Amniotic epithelial cell (primary cell): ENCODE measurements at regions not wholly inside any gene's neighbourhood (a gene's known extent, or its start where the extent isn't known, plus 50 kb on each side); places are given as distances from the start of the nearest gene placed in this dataset.
"Not testable (repeated sequence)": the region's sequence is repeated elsewhere in the genome, so short reads cannot be mapped to it uniquely, and the experiment has no call there.

Source experiments
- DNase-seq: peaks from one replicate; pipeline ENCODE4 v3.0.0-alpha.2; 2010; ENCODE audit warnings: low read depth

- DNase-seq = no peak
Observed at GRCh38 chr2:239819091-239819973, 205.8 kb downstream of the NDUFA10 start.

- DNase-seq = no peak
Observed at GRCh38 chr2:239818531-239819011, 206.6 kb downstream of the NDUFA10 start.

DNA sequence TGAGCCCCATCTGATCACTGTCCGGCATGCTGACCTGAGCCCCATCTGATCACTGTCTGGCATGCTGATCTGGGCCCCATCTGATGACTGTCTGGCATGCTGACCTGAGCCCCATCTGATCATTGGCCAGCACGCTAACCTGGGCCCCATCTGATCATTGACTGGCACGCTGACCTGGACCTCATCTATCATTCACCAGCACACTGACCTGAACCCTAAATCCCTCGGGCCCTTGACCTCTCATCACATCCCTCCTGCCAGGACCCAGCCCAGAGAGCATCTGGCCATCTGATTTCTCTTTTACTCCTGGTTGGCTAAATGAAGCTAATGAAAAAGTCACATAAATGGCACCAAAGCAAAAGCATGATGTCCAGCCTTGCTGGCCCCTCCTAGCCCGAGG lies 207.1 kb downstream of the NDUFA10 start:
- DNase-seq = no peak

- not testable (repeated sequence) for DNase-seq
Observed at GRCh38 chr2:239817468-239818031, 207.6 kb downstream of the NDUFA10 start.

- no peak for DNase-seq
Observed at GRCh38 chr2:239816576-239817467, 208.3 kb downstream of the NDUFA10 start.

DNA sequence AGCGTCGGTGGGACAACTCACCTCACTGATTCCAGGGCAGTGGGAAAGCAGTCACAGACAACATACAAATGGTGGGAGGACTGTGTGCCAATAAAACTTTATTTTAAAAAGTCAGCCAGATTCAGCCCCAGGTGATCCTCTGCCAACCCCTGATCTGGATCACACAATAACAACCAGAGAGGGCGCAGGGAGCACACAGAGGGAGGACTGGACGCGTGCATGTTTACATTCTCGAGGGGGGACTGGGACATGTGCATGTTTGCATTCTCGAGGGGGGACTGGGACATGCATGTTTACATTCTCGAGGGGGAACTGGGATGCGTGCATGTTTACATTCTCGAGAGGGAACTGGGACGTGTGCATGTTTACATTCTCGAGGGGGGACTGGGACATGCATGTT lies 209.5 kb downstream of the NDUFA10 start:
- no peak for DNase-seq

DNA sequence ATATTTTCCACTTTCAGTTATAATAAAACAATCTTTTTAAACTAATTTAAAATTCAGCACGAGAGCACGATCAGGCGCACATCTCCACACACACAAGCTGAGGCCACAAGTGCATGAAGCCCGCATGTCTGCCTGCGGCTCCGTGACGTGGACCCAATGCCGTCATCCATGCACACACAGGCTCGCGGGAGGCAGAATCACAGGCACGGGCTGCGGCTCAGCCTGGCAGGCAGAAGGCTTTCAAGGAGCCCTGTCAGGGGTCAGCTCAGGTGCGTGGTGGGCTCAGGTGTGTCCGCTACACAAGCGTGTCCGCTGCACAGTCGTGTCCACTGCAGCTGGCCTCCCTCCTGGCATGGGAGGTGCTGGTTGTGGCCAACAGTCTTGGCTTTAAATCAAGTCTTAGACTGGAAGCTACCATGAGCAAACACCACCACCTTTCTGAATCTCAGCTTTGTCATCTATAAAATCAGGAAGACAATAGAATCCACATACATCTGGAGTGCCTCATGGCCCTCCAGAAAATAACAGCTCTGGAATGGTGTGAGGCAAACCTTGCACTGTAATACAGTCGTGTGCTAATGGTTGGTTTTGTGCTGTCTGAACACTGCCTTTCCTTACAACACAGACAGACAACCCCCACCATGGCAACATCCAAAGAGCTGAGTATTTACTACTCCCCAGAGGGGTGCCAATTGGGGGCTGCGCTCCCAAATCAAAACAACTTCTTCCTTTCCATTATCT lies 210.1 kb downstream of the NDUFA10 start:
- no peak for DNase-seq

DNA sequence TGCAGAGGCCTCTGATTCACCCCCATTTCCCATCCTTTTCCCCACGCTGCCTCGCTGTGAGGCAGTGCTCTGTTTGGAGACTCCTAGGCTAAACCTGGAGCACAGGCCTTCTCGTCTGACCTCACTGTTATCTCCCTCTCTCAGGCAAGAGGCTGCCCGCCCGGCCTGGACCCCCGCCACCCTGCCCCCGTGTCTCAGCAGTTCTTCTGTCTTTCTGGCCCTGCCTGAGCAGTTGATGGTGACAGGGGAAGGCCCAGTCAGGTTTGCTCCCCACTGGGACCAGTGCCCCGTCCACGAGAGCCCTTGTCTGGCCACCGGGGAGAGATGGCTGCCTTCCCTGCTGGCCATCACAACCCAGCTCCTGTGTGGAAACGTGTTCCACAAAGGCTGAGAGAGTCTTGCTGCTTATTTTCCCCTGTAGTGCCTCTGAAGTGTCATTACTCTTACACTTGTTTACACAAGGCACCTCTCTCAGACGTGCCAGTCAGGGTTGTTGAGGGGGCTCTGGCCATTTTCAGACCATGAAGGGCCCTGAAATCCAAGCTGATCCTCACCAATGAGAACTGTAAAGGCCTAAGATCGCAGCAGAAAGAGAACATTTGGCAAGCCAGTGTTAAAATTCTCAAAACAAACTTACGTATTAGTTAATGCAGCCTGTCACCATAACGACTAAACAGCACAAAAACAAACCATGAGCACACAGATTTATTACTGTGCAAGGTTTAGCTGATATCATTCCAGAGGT lies 210.9 kb downstream of the NDUFA10 start:
- peak; percentile 5 for DNase-seq

DNA sequence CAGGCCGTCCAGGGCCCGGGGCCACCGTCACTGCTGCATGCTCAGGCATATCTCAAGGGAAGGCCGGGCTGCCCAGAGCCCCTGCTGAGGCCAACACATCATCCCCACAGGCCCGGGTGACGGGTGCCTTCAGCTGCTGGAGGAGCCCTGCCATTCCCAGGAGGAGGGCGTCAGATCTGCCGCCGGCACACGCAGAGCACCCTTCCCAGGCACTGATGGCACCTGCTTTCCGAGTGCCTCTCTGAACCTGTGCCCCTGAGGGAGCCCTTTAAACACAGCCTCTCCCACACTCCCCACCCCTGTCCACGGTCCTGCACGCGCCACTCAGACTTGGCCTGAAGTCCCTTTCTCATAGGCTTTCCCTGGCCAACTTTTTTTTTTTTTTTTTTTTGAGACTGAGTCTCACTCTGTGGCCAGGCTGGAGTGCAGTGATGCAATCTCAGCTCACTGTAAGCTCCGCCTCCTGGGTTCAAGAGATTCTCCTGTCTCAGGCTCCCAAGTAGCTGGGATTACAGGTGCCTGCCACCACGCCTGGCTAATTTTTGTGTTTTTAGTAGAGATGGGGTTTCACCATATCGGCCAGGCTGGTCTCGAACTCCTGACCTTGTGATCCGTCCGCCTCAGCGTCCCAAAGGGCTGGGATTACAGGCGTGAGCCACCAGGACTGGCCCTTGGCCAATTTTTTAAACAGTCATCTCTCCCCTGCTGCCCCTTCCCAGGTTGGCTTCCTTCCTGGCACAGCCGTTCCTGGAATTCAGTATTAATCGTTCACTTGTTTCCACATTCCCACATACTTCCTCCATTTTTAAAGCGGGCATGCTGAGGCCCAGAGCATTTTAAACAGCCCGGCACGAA lies 211.7 kb downstream of the NDUFA10 start:
- DNase-seq = no peak

DNA sequence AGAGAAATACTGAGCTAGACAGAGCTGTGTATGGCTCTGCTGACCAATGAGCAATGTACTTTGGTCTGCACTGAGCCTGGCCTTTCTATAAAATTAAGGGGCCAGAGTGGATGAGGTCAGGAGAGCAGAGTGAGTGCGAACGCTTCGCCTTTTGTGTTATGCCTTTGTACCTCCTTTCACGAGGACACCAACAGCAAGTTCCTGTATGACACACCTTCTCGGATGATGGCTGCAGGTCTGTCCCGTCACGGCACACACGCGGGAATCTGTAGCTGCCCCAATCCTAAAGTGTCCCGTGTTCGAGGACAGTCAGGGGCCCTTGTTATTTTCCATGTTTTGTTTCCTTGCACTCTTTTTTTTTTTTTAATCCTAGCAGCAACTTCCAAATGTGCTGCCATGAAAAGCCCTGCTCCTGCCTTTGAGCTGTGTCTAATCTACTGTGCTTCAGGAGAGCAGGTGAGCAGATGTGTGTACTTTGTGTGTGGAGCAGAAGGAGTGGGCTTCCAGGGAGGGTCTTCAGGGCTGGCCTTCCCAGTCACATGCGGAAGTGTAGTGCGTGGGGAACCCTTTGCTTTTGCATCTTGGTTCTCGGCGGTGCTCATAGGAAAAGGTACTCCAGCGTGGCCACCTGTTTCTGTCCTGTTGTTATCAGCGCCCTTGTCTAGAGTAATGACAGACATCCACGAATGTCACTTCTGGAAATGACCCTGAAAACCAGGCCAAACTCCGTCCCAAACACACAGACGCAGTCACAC lies 213.2 kb downstream of the NDUFA10 start:
- DNase-seq = no peak

DNA sequence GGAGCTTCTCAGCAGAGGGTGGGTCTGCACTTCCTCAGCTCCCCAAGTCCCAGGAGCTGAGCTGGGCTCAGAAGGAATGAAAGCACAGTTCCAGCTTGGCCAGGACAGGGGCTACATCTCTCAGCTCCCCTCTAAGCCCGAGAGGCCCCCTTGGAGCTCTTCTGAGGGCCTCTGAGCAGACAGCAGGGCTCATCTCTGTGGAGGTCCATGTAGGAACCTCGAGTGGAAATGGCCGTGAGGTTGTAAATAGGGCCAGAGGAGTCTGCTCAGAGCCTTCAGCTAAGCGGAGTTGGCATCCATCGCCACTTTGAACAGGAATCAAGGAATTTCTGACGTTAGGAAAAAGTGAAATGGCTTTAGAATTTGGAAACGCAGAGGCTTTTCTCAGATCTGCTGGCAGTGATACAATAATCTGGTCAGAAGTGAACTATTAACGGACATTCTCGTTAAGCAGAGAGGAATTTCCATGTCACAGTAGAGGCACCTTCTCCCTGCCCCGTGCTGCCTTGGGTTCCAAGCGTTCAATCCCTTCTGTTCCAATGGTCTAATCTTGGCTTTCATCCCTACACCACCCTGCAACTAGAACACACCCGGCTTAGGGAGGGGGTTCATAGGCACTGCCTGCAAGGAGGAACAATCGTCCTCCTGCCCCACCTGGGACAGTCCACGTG lies 213.9 kb downstream of the NDUFA10 start:
- DNase-seq = no peak

GRCh38 chr2:239809391-239809790 lies 215.8 kb downstream of the NDUFA10 start:
- DNase-seq = no peak

- no peak for DNase-seq
Observed at GRCh38 chr2:239807568-239807967, 217.6 kb downstream of the NDUFA10 start.

DNA sequence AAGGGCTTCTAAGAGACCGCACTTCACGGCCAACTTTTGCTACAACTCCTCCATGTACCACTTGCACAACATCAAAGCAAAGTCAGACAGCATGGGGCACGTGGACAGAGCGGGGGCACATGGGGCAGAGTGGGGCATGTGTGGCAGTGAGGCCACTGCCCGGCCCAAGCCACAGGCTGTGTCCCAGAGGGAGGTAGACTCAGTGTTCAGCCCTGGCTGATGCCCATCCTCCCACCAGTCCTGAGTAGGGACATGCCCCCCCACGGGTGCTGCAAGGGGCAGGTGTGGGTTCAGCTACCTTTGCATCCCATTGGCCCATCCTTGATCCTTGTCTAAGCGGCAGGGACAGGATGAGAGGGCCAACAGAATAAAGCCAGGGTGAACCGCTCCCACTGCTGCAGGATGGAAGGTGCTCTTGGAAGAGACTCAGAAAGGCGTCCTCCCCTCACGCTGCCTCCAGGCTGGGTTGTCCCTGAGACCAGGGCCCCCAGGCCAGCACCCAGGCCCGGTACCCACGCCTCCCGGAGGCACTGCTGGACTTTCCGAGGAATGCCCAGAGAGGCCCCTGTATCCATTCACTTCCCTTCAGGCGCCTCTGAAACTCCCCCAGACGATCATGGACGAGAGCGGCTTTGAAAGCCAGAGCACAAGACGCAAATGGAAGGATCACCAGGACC lies 218.2 kb downstream of the NDUFA10 start:
- no peak for DNase-seq

DNA sequence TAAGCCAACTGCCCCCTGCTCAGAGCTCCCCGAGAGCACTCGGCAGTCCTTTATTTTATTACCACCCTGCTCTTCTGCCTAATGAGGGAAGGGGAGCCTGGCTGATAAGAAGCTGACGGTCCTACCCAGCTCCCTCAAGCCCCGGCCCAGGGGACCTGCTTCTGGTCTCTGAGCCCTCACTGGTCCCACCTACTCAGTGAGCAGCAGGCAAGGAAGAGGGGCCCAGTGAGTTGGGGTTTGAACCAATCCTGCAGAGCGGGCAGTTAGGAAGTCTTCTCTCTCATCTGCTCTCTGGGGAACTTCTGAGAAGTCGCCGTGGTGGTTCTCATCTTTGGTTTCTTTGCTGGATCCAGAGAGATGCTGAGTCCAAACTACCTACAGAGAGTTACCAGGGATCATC lies 218.9 kb downstream of the NDUFA10 start:
- DNase-seq = no peak

DNA sequence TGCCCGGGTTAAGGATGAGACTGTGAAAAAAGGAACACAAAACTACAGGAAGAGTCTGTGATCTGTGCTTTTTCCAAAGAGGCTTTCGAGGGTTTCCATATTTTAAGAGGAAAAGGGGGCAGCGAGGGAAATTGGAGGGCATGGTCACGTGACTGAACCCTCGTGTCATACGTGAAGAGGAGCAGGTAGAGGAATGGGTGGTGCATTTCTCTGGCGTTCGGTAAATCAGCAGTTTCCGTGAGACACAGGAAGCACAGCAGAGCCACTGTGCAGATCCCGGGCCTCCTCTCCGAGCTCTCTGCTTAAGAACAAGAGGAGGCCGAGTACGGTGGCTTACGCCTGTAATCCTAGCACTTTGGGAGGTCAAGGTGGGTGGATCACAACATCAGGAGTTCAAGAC lies 219.7 kb downstream of the NDUFA10 start:
- DNase-seq = no peak

GRCh38 chr2:239805043-239805329 lies 220.2 kb downstream of the NDUFA10 start:
- no peak for DNase-seq
